H9 (cell line): ENCODE measurements at regions not wholly inside any gene's neighbourhood (a gene's known extent, or its start where the extent isn't known, plus 50 kb on each side); places are given as distances from the start of the nearest gene placed in this dataset.

Experiments
- DNase-seq: peaks from one replicate; pipeline ENCODE4 v3.0.0-alpha.2; 2017
- H2AFZ ChIP-seq: one replicate; pipeline ENCODE4 v1.6.1; 2013; ENCODE audit warnings: mild to moderate bottlenecking, low read length, control low read depth, moderate library complexity
- H2AK5ac ChIP-seq: 2 replicates; pipeline ENCODE4 v1.6.1; 2013; ENCODE audit warnings: low read length, control low read depth, mixed read lengths; ENCODE audit not compliant: insufficient read length
- H2BK120ac ChIP-seq: one replicate; pipeline ENCODE4 v1.6.1; 2013; ENCODE audit warnings: low read depth, mild to moderate bottlenecking, low read length, control low read depth, inconsistent platforms; ENCODE audit not compliant: poor library complexity, severe bottlenecking
- H2BK12ac ChIP-seq: 2 replicates; pipeline ENCODE4 v1.6.1; 2013; ENCODE audit warnings: low read length, control low read depth, mixed read lengths, low read depth; ENCODE audit not compliant: insufficient read length
- H2BK15ac ChIP-seq: 2 replicates; pipeline ENCODE4 v1.6.1; 2013; ENCODE audit warnings: low read depth, low read length, control low read depth
- H2BK20ac ChIP-seq: one replicate; pipeline ENCODE4 v1.6.1; 2013; ENCODE audit warnings: low read depth, mild to moderate bottlenecking, low read length, control low read depth, inconsistent platforms; ENCODE audit not compliant: poor library complexity, severe bottlenecking
- H2BK5ac ChIP-seq: 2 replicates; pipeline ENCODE4 v1.6.1; 2013; ENCODE audit warnings: low read length, control low read depth, mixed read lengths; ENCODE audit not compliant: insufficient read length
- H3K14ac ChIP-seq: 2 replicates; pipeline ENCODE4 v1.6.1; 2013; ENCODE audit warnings: low read length, control low read depth; ENCODE audit not compliant: insufficient read depth
- H3K18ac ChIP-seq: 2 replicates; pipeline ENCODE4 v1.6.1; 2013; ENCODE audit warnings: low read depth, mild to moderate bottlenecking, mixed read lengths, low read length, control low read depth; ENCODE audit not compliant: insufficient read length
- H3K23ac ChIP-seq: 2 replicates; pipeline ENCODE4 v1.6.1; 2013; ENCODE audit warnings: low read length, control low read depth, mixed read lengths, low read depth; ENCODE audit not compliant: insufficient read length
- H3K23me2 ChIP-seq: 2 replicates; pipeline ENCODE4 v1.6.1; 2013; ENCODE audit warnings: low read depth, mild to moderate bottlenecking, mixed read lengths, low read length, control low read depth; ENCODE audit not compliant: insufficient read length, poor library complexity, severe bottlenecking
- H3K27ac ChIP-seq: 2 replicates; pipeline ENCODE4 v1.5.1; 2013; ENCODE audit warnings: low read length, control low read depth, mixed read lengths, low read depth; ENCODE audit not compliant: insufficient read length
- H3K27me3 ChIP-seq: 2 replicates; pipeline ENCODE4 v1.6.1; 2013; ENCODE audit warnings: low read length, control low read depth, inconsistent platforms; ENCODE audit not compliant: insufficient read depth
- H3K4ac ChIP-seq: 2 replicates; pipeline ENCODE4 v1.6.1; 2013; ENCODE audit warnings: low read depth, mild to moderate bottlenecking, control low read depth, inconsistent platforms, low read length, moderate library complexity
- H3K4me1 ChIP-seq: 2 replicates; pipeline ENCODE4 v1.6.1; 2013; ENCODE audit warnings: low read length, control low read depth, inconsistent platforms; ENCODE audit not compliant: insufficient read depth
- H3K4me2 ChIP-seq: 2 replicates; pipeline ENCODE4 v1.6.1; 2013; ENCODE audit warnings: low read length, control low read depth, mixed read lengths; ENCODE audit not compliant: insufficient read length, insufficient read depth
- H3K56ac ChIP-seq: 2 replicates; pipeline ENCODE4 v1.6.1; 2013; ENCODE audit warnings: low read depth, mild to moderate bottlenecking, mixed read lengths, low read length, control low read depth; ENCODE audit not compliant: insufficient read length
- H3K79me1 ChIP-seq: 2 replicates; pipeline ENCODE4 v1.6.1; 2013; ENCODE audit warnings: low read depth, mild to moderate bottlenecking, moderate library complexity, low read length, control low read depth, inconsistent platforms; ENCODE audit not compliant: insufficient read depth, poor library complexity, severe bottlenecking
- H3K79me2 ChIP-seq: 2 replicates; pipeline ENCODE4 v1.6.1; 2013; ENCODE audit warnings: low read length, control low read depth, inconsistent platforms; ENCODE audit not compliant: insufficient read depth
- H3K9ac ChIP-seq: 2 replicates; pipeline ENCODE4 v1.6.1; 2013; ENCODE audit warnings: low read length, control low read depth, mixed read lengths; ENCODE audit not compliant: insufficient read length; ENCODE audit errors: extremely low read depth
- H3K9me3 ChIP-seq: one replicate; pipeline ENCODE4 v1.6.1; 2013; ENCODE audit warnings: low read depth, low read length, inconsistent platforms; ENCODE audit not compliant: control insufficient read depth
- H3T11ph ChIP-seq: one replicate; pipeline ENCODE4 v1.6.1; 2013; ENCODE audit warnings: mild to moderate bottlenecking, low read length, control low read depth, inconsistent platforms
- H4K20me1 ChIP-seq: one replicate; pipeline ENCODE4 v1.6.1; 2013; ENCODE audit not compliant: control insufficient read depth, insufficient read length, insufficient read depth
- H4K5ac ChIP-seq: 2 replicates; pipeline ENCODE4 v1.6.1; 2013; ENCODE audit warnings: low read depth, mild to moderate bottlenecking, mixed read lengths, low read length, control low read depth; ENCODE audit not compliant: insufficient read length
- H4K8ac ChIP-seq: replicated peaks from 2 replicates; pipeline ENCODE4 v1.6.1; 2013; ENCODE audit warnings: low read length, control low read depth, mixed read lengths, low read depth; ENCODE audit not compliant: insufficient read length
- H4K91ac ChIP-seq: 2 replicates; pipeline ENCODE4 v1.6.1; 2013; ENCODE audit warnings: low read depth, mild to moderate bottlenecking, moderate library complexity, mixed read lengths, low read length, control low read depth; ENCODE audit not compliant: insufficient read length
- H3K27ac Mint-ChIP-seq, 3 experiments: 2 replicates in 2 of 3; 3 replicates in 1 of 3; pipeline ENCODE4 v1.8.0; 2020 to 2021; ENCODE audit warnings: mixed read lengths in 3 of 3, mild to moderate bottlenecking in 1 of 3, moderate library complexity in 1 of 3
- H3K27me3 Mint-ChIP-seq: 2 replicates; pipeline ENCODE4 v1.8.0; 2021; ENCODE audit warnings: low read depth, mild to moderate bottlenecking, moderate library complexity, mixed read lengths
- H3K36me3 Mint-ChIP-seq, 3 experiments: 2 replicates in 2 of 3; 3 replicates in 1 of 3; pipeline ENCODE4 v1.8.0; 2020 to 2021; ENCODE audit warnings: low read depth in 3 of 3, mixed read lengths in 3 of 3; ENCODE audit not compliant: insufficient read depth in 1 of 3
- H3K4me1 Mint-ChIP-seq, 2 experiments: 2 replicates each; pipeline ENCODE4 v1.8.0; 2020; ENCODE audit warnings: mixed read lengths in 2 of 2
- H3K4me3 Mint-ChIP-seq, 2 experiments: 2 replicates in 1 of 2; 3 replicates in 1 of 2; pipeline ENCODE4 v1.8.0; 2020 to 2021; ENCODE audit warnings: mild to moderate bottlenecking in 2 of 2, mixed read lengths in 2 of 2, moderate library complexity in 1 of 2
- H3K9me3 Mint-ChIP-seq, 2 experiments: 2 replicates in 1 of 2; 3 replicates in 1 of 2; pipeline ENCODE4 v1.8.0; 2020; ENCODE audit warnings: mild to moderate bottlenecking in 2 of 2, mixed read lengths in 2 of 2, moderate library complexity in 1 of 2
- WGBS: extraction: QIAGEN DNeasy Blood & Tissue Kit; methylation state at CpG from one replicate; pipeline ENCODE4 v1.1.7; 2013; ENCODE audit warnings: missing lambda C conversion rate, low lambda C conversion rate, mixed read lengths; ENCODE audit not compliant: insufficient read length; ENCODE audit errors: extremely low coverage; 5-methylcytosine and 5-hydroxymethylcytosine counted together
- TF ChIP-seq, protein P1 (sequence below): fragments of 200-600 bp; sonication (generic); conservative IDR thresholded peaks from 3 replicates; pipeline ENCODE4 v1.8.0; 2021; ENCODE audit warnings: antibody characterized with exemption, mild to moderate bottlenecking

DNA sequence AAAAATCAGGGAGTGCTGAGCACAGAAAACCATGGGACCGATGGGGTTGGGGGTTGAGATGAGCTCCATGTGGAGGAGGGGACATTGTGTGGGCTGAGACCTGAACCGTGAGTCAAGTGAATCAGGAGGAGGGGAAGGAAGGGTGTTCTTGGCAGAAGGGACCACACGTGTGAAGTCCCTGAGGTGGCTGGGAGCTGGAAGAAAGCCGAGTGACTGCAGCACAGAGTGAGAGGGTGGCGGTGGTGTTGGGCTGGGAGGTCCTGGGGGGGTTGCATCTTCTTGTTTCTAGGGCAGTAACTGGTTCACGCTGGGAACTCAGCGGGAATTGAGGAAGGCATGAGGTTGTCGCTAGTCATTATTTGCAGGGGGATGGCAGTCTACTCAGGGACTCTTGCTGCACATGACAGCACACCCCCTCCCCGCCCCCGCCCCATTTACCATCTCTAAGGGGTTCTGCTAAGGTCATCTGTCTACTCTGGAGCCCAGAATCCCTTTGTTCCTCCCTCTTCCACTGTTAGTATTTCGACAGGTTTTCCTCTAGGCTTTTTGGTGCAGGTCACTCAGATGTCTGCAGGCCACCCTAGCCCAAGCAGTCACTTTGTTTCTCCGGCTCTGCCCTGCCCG lies 254.3 kb downstream of the TLE3 start:
- Mint-ChIP-seq H3K36me3 (no peaks in the 10 kb centered on the region; a peak in 2 of 7 replicates), H3K4me1 (peaks cover 8 to 14% of the 10 kb centered on the region in 2 experiments), H3K9me3 (no peaks in the 10 kb centered on the region; a peak in 1 of 5 replicates), H3K27ac (no peak overlapping the region), H3K4me3 (no peak overlapping the region), H3K27me3 (peaks cover 3% of the 10 kb centered on the region)
- Histone ChIP-seq H2BK120ac (no peak overlapping the region), H3K4ac (no peak overlapping the region), H2BK5ac (no peak overlapping the region), H3T11ph (no peak overlapping the region), H2BK12ac (no peak overlapping the region), H3K9me3 (no peaks in the 10 kb centered on the region), H3K23me2 (no peaks in the 10 kb centered on the region), H3K56ac (no peak overlapping the region), H4K20me1 (no peaks in the 10 kb centered on the region), H4K8ac (no peak overlapping the region), H3K79me1 (no peaks in the 10 kb centered on the region), H3K4me1 (no peaks in the 10 kb centered on the region), H3K18ac (no peak overlapping the region), H2BK20ac (no peak overlapping the region), H3K23ac (no peak overlapping the region), H3K14ac (no peak overlapping the region), H2AK5ac (no peak overlapping the region), H3K4me2 (no peak overlapping the region), H2BK15ac (no peak overlapping the region; the same call in 1 of the 2 replicates), H4K5ac (no peak overlapping the region), H4K91ac (no peak overlapping the region), H3K79me2 (no peaks in the 10 kb centered on the region), H2AFZ (no peak overlapping the region), H3K27me3 (no peaks in the 10 kb centered on the region), H3K27ac (no peak overlapping the region), H3K9ac (no peak overlapping the region)
- WGBS: no CpG with 5 or more reads among the region's 13 CpGs
- TF ChIP-seq, protein P1, sequence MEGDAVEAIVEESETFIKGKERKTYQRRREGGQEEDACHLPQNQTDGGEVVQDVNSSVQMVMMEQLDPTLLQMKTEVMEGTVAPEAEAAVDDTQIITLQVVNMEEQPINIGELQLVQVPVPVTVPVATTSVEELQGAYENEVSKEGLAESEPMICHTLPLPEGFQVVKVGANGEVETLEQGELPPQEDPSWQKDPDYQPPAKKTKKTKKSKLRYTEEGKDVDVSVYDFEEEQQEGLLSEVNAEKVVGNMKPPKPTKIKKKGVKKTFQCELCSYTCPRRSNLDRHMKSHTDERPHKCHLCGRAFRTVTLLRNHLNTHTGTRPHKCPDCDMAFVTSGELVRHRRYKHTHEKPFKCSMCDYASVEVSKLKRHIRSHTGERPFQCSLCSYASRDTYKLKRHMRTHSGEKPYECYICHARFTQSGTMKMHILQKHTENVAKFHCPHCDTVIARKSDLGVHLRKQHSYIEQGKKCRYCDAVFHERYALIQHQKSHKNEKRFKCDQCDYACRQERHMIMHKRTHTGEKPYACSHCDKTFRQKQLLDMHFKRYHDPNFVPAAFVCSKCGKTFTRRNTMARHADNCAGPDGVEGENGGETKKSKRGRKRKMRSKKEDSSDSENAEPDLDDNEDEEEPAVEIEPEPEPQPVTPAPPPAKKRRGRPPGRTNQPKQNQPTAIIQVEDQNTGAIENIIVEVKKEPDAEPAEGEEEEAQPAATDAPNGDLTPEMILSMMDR: no peak
- no peak for DNase-seq
